Activated CD8-positive, alpha-beta memory T cell treated with anti-CD3 and anti-CD28 coated beads, Interleukin-2, amount 50 U/mL, for 48 hours (primary cell): ENCODE measurements at regions not wholly inside any gene's neighbourhood (a gene's known extent, or its start where the extent isn't known, plus 50 kb on each side); places are given as distances from the start of the nearest gene placed in this dataset.

ENCODE experiments used
- DNase-seq: peaks from one replicate; pipeline ENCODE4 v3.0.0-alpha.2; 2020

- no peak for DNase-seq
Observed at GRCh38 chr3:28907616-28908015, 373.3 kb upstream of the RBMS3 start.

GRCh38 chr3:28912120-28912885, 368.6 kb upstream of the RBMS3 start:
- no peak for DNase-seq

DNA sequence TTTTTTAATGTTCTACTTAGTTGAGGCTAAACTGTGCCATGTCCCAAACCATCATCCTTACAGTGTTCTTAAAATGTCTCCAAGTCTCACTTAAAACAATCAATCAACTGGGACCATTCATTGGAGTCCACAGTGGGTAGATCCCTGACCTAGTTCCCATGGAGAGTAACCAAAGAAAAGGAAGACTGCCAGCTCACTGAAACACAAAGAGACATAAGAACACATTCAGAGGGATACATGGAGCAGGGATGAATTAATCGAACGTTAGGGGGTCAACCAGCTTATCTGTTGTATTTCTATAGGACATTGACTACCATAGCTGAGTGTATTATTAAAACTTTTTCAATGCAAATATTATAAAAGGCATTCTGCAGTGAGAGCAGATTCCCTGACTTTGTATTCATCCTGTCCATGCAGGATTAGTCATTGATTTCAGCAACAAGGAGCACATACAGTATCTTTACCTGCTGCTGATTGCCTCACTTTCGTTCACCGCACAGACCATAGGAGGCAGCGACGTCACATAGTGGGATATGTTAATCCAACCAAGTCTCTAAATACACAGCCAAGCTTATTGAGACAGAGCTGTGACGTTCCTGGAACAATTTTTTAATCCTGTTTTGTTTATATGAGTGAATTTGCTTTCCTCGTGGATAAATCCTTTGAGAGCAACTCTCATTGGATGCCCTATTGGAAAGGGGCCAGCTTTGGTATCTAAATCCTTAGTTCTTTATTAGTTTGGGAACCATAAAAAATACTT, 364.9 kb upstream of the RBMS3 start:
- no peak for DNase-seq

DNA sequence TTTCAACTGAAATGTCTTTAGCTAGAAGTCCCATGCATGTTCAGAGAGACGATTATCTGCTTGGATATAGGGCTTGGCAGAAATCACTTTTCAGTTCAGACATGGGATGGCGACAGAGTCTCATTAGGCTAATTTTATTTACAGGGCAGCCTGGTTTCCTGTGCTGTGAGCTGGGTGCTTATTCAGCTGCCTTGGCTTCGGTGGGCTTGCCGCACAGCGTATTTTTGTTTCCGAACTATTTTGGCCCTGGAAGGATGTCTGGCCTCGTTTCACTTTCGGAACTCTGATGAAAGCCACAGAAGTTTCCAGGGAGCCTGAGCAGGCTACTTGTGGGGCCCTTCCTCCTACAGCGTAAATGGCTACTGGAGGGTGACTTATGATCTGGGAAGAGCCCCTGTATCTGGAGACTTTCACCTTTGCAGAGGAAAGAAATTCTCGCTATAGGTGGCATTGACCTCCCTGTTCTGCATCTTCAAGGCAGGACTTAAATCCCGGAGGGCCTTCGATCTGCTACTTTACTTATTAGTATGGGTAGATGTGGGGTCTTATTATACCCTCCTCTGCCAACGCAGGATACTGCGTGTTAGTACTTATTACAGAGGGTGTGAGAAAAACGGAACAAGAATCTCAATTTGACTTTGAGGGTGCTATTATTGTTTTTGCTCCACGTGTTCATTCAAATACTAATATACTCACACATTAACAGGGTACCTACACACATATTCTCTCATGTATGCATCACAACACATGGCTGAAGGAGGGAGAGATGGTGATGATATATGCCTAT, 364.0 kb upstream of the RBMS3 start:
- no peak for DNase-seq

GRCh38 chr3:28917895-28918475, 362.9 kb upstream of the RBMS3 start:
- no peak for DNase-seq

GRCh38 chr3:28922376-28922775, 358.5 kb upstream of the RBMS3 start:
- no peak for DNase-seq

DNA sequence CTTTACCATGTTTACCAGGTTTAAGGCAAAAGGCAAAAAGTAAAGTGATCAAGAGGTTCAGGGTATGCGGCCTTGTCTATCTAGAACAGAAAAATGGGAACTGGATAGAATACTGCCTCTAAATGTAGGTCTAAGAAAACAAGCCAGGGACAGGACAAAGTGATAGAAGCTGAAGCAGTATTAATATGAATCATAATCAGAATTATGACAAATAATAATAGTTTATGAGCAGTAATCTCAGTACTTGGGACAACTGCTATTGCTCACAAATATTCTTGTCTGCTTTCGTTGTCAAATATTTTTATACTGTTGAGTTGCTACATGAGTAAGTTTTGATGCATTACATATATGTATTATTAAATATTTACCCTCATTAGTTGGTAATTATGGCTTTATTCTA, 356.9 kb upstream of the RBMS3 start:
- DNase-seq, result no peak

- no peak for DNase-seq
Observed at GRCh38 chr3:28924744-28925360, 356.0 kb upstream of the RBMS3 start.

DNA sequence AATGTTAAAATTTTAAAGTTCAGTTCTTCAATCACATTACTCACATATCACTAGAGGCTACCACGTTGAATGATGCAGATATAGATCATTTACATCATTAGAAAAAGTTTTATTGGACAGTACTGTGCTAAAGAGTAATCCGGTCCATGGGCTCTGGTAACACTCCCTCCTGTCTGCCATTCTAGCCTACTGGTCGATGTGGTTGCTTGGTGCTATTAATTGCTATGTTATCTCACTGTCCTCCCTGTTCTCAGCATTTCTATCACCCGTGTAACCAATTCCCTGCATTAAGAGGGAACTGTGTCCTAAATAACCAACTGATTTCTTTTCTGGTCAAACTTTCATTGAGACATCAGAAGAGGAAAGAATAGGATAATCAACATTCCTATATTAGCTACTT, 347.5 kb upstream of the RBMS3 start:
- no peak for DNase-seq

DNA sequence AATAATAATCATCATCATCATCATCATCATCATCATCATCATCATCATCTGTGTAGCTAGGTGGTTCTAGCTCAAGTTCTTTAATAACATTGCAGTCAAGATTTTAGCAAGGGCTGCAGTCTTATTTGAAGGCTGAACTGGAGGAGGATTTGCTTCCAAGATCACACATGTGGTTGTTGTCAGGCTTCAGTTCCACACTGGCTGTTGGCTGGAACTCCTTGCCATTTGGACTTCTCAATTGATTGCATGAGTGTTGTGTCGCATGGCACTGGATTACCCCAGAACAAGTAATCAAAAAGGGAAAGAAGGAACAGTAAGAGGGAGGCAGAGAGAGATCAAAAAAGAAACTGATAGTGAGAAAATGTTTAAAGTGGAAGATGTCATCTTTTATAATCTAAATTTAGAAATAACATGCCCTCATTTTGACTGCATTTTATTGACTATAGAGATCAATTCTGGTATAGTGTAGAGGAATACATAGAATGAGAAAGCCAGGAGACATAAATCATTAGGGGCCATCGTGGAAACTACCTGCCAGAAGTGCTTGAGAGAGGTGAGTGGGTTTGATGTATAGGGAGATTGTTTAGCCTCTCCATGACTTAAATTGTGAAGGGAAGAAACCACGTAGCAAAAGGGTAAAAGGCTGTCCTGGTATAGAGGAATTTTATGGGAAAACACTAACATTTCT, 346.6 kb upstream of the RBMS3 start:
- no peak for DNase-seq

- DNase-seq, result no peak
Observed at GRCh38 chr3:28935146-28935545, 345.7 kb upstream of the RBMS3 start.

- no peak for DNase-seq
Observed at GRCh38 chr3:28936154-28936553, 344.7 kb upstream of the RBMS3 start.

GRCh38 chr3:28940530-28940929, 340.3 kb upstream of the RBMS3 start:
- DNase-seq, result no peak

GRCh38 chr3:28940994-28941393, 339.9 kb upstream of the RBMS3 start:
- no peak for DNase-seq

DNA sequence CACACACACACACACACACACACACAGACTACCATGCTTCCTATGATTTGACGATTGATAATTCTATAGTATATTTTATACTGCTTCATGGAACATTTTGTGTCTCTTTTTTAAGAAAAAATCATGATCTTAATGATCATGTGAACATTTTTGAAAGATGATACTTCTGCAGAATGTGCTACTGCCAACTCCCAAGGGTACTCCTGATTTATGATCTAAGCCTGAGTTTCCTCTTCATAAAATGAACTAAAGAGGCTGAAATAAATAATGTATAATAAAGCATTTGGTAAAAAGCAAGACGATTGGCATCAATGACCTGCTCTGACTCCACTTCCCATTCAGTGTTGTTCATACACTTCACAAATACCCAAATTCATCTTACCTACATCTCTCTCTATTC, 333.8 kb upstream of the RBMS3 start:
- DNase-seq, result no peak

GRCh38 chr3:28947751-28948150, 333.1 kb upstream of the RBMS3 start:
- no peak for DNase-seq

- DNase-seq, result no peak
Observed at GRCh38 chr3:28948685-28949084, 332.2 kb upstream of the RBMS3 start.

- DNase-seq, result no peak
Observed at GRCh38 chr3:28949580-28949979, 331.3 kb upstream of the RBMS3 start.

DNA sequence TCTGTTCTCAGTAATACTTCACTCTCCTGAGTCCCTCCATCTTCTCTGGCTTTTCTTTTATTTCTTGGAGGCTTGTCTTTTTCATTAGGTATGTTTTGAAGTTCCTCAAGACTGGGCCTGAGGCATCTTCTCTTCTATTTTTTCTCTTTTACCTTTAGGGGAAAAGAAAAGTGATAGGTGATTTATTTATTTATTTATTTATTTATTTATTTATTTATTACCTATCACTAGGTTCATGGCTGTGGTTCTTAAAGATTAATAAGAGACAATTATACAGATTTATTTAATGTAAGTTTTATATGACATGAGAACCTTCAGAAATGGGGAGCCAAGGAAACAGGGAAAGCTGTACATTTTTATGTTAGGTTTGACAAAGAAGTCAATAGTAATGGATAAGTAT, 330.3 kb upstream of the RBMS3 start:
- DNase-seq, result no peak

- DNase-seq, result no peak
Observed at GRCh38 chr3:28951772-28952556, 328.9 kb upstream of the RBMS3 start.

- DNase-seq, result no peak
Observed at GRCh38 chr3:28958656-28959055, 322.2 kb upstream of the RBMS3 start.
